GM23338 (cell line): ENCODE measurements at regions not wholly inside any gene's neighbourhood (a gene's known extent, or its start where the extent isn't known, plus 50 kb on each side); places are given as distances from the start of the nearest gene placed in this dataset.

Experiments used
- ATAC-seq: fragments of 200-7000 bp; cut with Tn5 transposase; 3 replicates; pipeline ENCODE4 v1.9.1; 2020
- DNase-seq: peaks from one replicate; pipeline ENCODE4 v3.0.0-alpha.2; 2015; ENCODE audit warnings: low spot score
- H2AFZ ChIP-seq: fragments of 200-600 bp; sonication (generic); 2 replicates; pipeline ENCODE4 v1.8.0; 2016; ENCODE audit warnings: antibody characterized with exemption, mild to moderate bottlenecking, moderate library complexity
- H3F3A ChIP-seq: fragments of 200-600 bp; sonication (generic); replicated peaks from 2 replicates; pipeline ENCODE4 v1.8.0; 2017; ENCODE audit warnings: antibody characterized with exemption, mixed run types, low read depth
- H3K27ac ChIP-seq: fragments of 200-600 bp; sonication (generic); 2 replicates; pipeline ENCODE4 v1.6.1; 2016; ENCODE audit warnings: low read depth
- H3K27me3 ChIP-seq: fragments of 200-600 bp; sonication (generic); 2 replicates; pipeline ENCODE4 v1.8.0; 2016; ENCODE audit warnings: mild to moderate bottlenecking, mixed run types, moderate library complexity; ENCODE audit not compliant: insufficient read depth
- H3K36me3 ChIP-seq: fragments of 200-600 bp; sonication (generic); 2 replicates; pipeline ENCODE4 v1.8.0; 2016; ENCODE audit warnings: mild to moderate bottlenecking; ENCODE audit not compliant: insufficient read depth
- H3K4me1 ChIP-seq: fragments of 200-600 bp; sonication (generic); 2 replicates; pipeline ENCODE4 v1.8.0; 2016; ENCODE audit warnings: mild to moderate bottlenecking, moderate library complexity; ENCODE audit not compliant: insufficient read depth
- H3K4me2 ChIP-seq: fragments of 200-600 bp; sonication (generic); 2 replicates; pipeline ENCODE4 v1.7.1; 2017; ENCODE audit warnings: mixed run types
- H3K4me3 ChIP-seq: fragments of 200-600 bp; sonication (generic); 2 replicates; pipeline ENCODE4 v1.6.1; 2016; ENCODE audit warnings: mixed run types
- H3K79me2 ChIP-seq: fragments of 200-600 bp; sonication (generic); replicated peaks from 2 replicates; pipeline ENCODE4 v1.8.0; 2017; ENCODE audit warnings: mild to moderate bottlenecking; ENCODE audit not compliant: insufficient read depth
- H3K9me2 ChIP-seq: fragments of 200-600 bp; sonication (generic); 2 replicates; pipeline ENCODE4 v1.8.0; 2017; ENCODE audit not compliant: insufficient read depth
- H4K20me1 ChIP-seq: fragments of 200-600 bp; sonication (generic); replicated peaks from 2 replicates; pipeline ENCODE4 v1.8.0; 2017; ENCODE audit warnings: mild to moderate bottlenecking; ENCODE audit not compliant: insufficient read depth
- H3K27ac Mint-ChIP-seq: 2 replicates; pipeline ENCODE4 v1.8.0; 2020; ENCODE audit warnings: inconsistent platforms, mild to moderate bottlenecking, moderate library complexity, mixed read lengths
- H3K27me3 Mint-ChIP-seq: 3 replicates; pipeline ENCODE4 v1.8.0; 2022; ENCODE audit warnings: low read depth, mild to moderate bottlenecking, moderate library complexity, mixed read lengths, inconsistent platforms; ENCODE audit not compliant: insufficient read depth, poor library complexity
- H3K36me3 Mint-ChIP-seq: 3 replicates; pipeline ENCODE4 v1.8.0; 2021; ENCODE audit warnings: low read depth, mild to moderate bottlenecking, inconsistent platforms, moderate library complexity, mixed read lengths
- H3K4me1 Mint-ChIP-seq: 3 replicates; pipeline ENCODE4 v1.8.0; 2020; ENCODE audit warnings: mild to moderate bottlenecking, inconsistent platforms, mixed read lengths
- H3K4me3 Mint-ChIP-seq: 3 replicates; pipeline ENCODE4 v1.8.0; 2021; ENCODE audit warnings: moderate library complexity, mild to moderate bottlenecking, inconsistent platforms, mixed read lengths
- H3K9me3 Mint-ChIP-seq: 3 replicates; pipeline ENCODE4 v1.8.0; 2020; ENCODE audit warnings: moderate library complexity, mild to moderate bottlenecking, inconsistent platforms, mixed read lengths
- CREB1 ChIP-seq: fragments of 250-450 bp; sonication (Bioruptor Pico); IDR thresholded peaks from 2 replicates; pipeline ENCODE4 v1.5.0; 2020; ENCODE audit warnings: low read depth, mild to moderate bottlenecking, moderate library complexity
- CTCF ChIP-seq, 2 experiments: fragments of 200-600 bp in 1 of 2; sonication (generic) in 1 of 2; conservative IDR thresholded peaks; 2 replicates each; pipeline versions ENCODE4 v1.5.1 to v1.6.1; 2016 to 2017; ENCODE audit warnings: antibody characterized with exemption in 2 of 2, low read depth in 2 of 2, mild to moderate bottlenecking in 2 of 2, moderate library complexity in 1 of 2
- ETS1 ChIP-seq: IDR thresholded peaks from 2 replicates; pipeline ENCODE4 v1.6.1; 2016; ENCODE audit warnings: antibody characterized with exemption
- EZH2 ChIP-seq: fragments of 200-600 bp; sonication (generic); IDR thresholded peaks from one replicate; pipeline ENCODE4 v1.8.0; 2017; ENCODE audit warnings: antibody characterized with exemption, mild to moderate bottlenecking, low read depth; ENCODE audit not compliant: unreplicated experiment
- EZH2phosphoT487 ChIP-seq: fragments of 200-600 bp; sonication (generic); IDR thresholded peaks from one replicate; pipeline ENCODE4 v1.8.1; 2018; ENCODE audit warnings: antibody characterized with exemption; ENCODE audit not compliant: unreplicated experiment
- JUNB ChIP-seq: IDR thresholded peaks from one replicate; pipeline ENCODE4 v1.6.1; 2016; ENCODE audit warnings: antibody characterized with exemption; ENCODE audit not compliant: unreplicated experiment
- NANOG ChIP-seq: IDR thresholded peaks from 2 replicates; pipeline ENCODE4 v1.6.1; 2016; ENCODE audit warnings: antibody characterized with exemption, borderline replicate concordance
- POLR2AphosphoS5 ChIP-seq: IDR thresholded peaks from 2 replicates; pipeline ENCODE4 v1.6.1; 2016; ENCODE audit warnings: antibody characterized with exemption, low read depth
- REST ChIP-seq: IDR thresholded peaks from one replicate; pipeline ENCODE4 v1.6.1; 2018; ENCODE audit warnings: antibody characterized with exemption; ENCODE audit not compliant: unreplicated experiment
- STAT1 ChIP-seq: IDR thresholded peaks from one replicate; pipeline ENCODE4 v1.6.1; 2016; ENCODE audit warnings: antibody characterized with exemption; ENCODE audit not compliant: unreplicated experiment
- ZNF114 ChIP-seq: fragments of 250-450 bp; sonication (Bioruptor Pico); IDR thresholded peaks from 2 replicates; pipeline ENCODE4 v1.5.0; 2020; ENCODE audit warnings: mild to moderate bottlenecking, moderate library complexity
- ZNF331 ChIP-seq: fragments of 250-450 bp; sonication (Bioruptor Pico); IDR thresholded peaks from 2 replicates; pipeline ENCODE4 v1.5.0; 2020; ENCODE audit warnings: low read depth, mild to moderate bottlenecking, moderate library complexity
- ZNF462 ChIP-seq: fragments of 250-450 bp; sonication (Bioruptor Pico); IDR thresholded peaks from 2 replicates; pipeline ENCODE4 v1.5.0; 2020; ENCODE audit warnings: mild to moderate bottlenecking, moderate library complexity

GRCh38 chr12:28693565-28694219 lies 455.4 kb upstream of the FAR2 start:
- H3K27ac Mint-ChIP-seq, result no peak overlapping the region
- TF ChIP-seq EZH2phosphoT487 (no peak), NANOG (no peak), ZNF114 (no peak), REST (no peak), EZH2 (no peak), POLR2AphosphoS5 (no peak), CTCF (conservative IDR thresholded peaks at IDR 0.05; ENCODE audit: low read depth in 2 of 2) (no peak), CREB1 (CRISPR knock-in tag) (no peak), ETS1 (no peak), ZNF462 (CRISPR knock-in tag) (no peak), STAT1 (no peak), ZNF331 (CRISPR knock-in tag) (no peak), JUNB (no peak)
- H3K79me2 ChIP-seq, result no peaks in the 10 kb centered on the region
- no peaks in the 10 kb centered on the region; the same call in 2 of the 3 replicates for H3K9me3 Mint-ChIP-seq
- H3K4me3 ChIP-seq, result no peak overlapping the region
- DNase-seq (no peak), ATAC-seq (no peak)
- H3K4me1 ChIP-seq, result no peaks in the 10 kb centered on the region
- H3K27me3 ChIP-seq, result no peaks in the 10 kb centered on the region
- H3K4me3 Mint-ChIP-seq, result no peak overlapping the region
- H2AFZ ChIP-seq, result no peak overlapping the region
- H3K27ac ChIP-seq, result no peak overlapping the region
- H3K27me3 Mint-ChIP-seq, result no peaks in the 10 kb centered on the region
- H3K4me1 Mint-ChIP-seq, result peaks cover 4% of the 10 kb centered on the region; the same call in 1 of the 3 replicates
- no peak overlapping the region for H3K4me2 ChIP-seq
- no peaks in the 10 kb centered on the region for H3K36me3 Mint-ChIP-seq
- no peaks in the 10 kb centered on the region for H3K36me3 ChIP-seq
- no peaks in the 10 kb centered on the region for H4K20me1 ChIP-seq
- no peaks in the 10 kb centered on the region for H3F3A ChIP-seq
- no peaks in the 10 kb centered on the region for H3K9me2 ChIP-seq
